Sigmoid colon (tissue), 6 donors: ENCODE measurements at regions not wholly inside any gene's neighbourhood (a gene's known extent, or its start where the extent isn't known, plus 50 kb on each side); places are given as distances from the start of the nearest gene placed in this dataset.

ENCODE experiments used
- DNase-seq: peaks from one replicate; pipeline ENCODE4 v3.0.0-alpha.2; 2019
- H3K27ac ChIP-seq, 4 donors: fragments of 200-600 bp; sonication (generic); one replicate each; pipeline ENCODE4 v1.5.1; 2016 to 2019; ENCODE audit warnings: mild to moderate bottlenecking in 1 of 4
- H3K27me3 ChIP-seq, 3 donors: fragments of 200-600 bp; sonication (generic); one replicate each; pipeline ENCODE4 v1.5.1; 2019; ENCODE audit warnings: mild to moderate bottlenecking in 1 of 3
- H3K36me3 ChIP-seq, 4 donors: fragments of 200-600 bp; sonication (generic); one replicate each; pipeline ENCODE4 v1.5.1; 2016 to 2019
- H3K4me1 ChIP-seq, 4 donors: fragments of 200-600 bp; sonication (generic); one replicate each; pipeline ENCODE4 v1.5.1; 2017 to 2019
- H3K4me3 ChIP-seq, 4 donors: fragments of 200-600 bp; sonication (generic); one replicate each; pipeline ENCODE4 v1.5.1; 2017 to 2019; ENCODE audit warnings: mild to moderate bottlenecking in 2 of 4, moderate library complexity in 1 of 4
- H3K9me3 ChIP-seq, 4 donors: fragments of 200-600 bp in 3 of 4; sonication (generic) in 3 of 4; one replicate each; pipeline versions ENCODE4 v1.5.1 to v1.6.1; 2013 to 2019
- CTCF ChIP-seq, 4 experiments: fragments of 450-650 bp in 3 of 4; fragments of 200-600 bp in 1 of 4; IDR thresholded peaks; one replicate each; pipeline ENCODE4 v1.5.1; 2016 to 2019; ENCODE audit warnings: antibody characterized with exemption in 4 of 4, mild to moderate bottlenecking in 3 of 4, moderate library complexity in 2 of 4
- EP300 ChIP-seq, 4 donors: sonication (generic); formaldehyde crosslinking; IDR thresholded peaks; one replicate each; pipeline ENCODE4 v1.6.1; 2017; ENCODE audit warnings: antibody characterized with exemption in 4 of 4
- POLR2A ChIP-seq, 2 donors: fragments of 450-650 bp; IDR thresholded peaks; one replicate each; pipeline ENCODE4 v1.6.1; 2016; ENCODE audit warnings: antibody characterized with exemption in 2 of 2, mild to moderate bottlenecking in 2 of 2, moderate library complexity in 2 of 2
- POLR2AphosphoS5 ChIP-seq, 4 donors: sonication (generic); formaldehyde crosslinking; IDR thresholded peaks; one replicate each; pipeline ENCODE4 v1.6.1; 2017; ENCODE audit warnings: antibody characterized with exemption in 4 of 4
- WGBS, 2 donors: extraction: QIAGEN DNeasy Blood & Tissue Kit; methylation state at CpG; one replicate each; pipeline ENCODE4 v1.1.7; 2013; 5-methylcytosine and 5-hydroxymethylcytosine counted together
- intact Hi-C: fragments of 100-400 bp; cut with DNase I; formaldehyde crosslinking; loops from one replicate; pipeline ENCODE4 v1.15.1; 2023
- donor health status: healthy with polysubstance abuse.
- donor health status: healthy.

GRCh38 chr1:38341694-38342093, 295.1 kb upstream of the POU3F1 start:
- Histone ChIP-seq H3K27ac (no peak overlapping the region), H3K36me3 (no peaks in the 10 kb centered on the region), H3K4me1 (no peaks in the 10 kb centered on the region), H3K27me3 (peaks cover 0 to 5% (median 0%) of the 10 kb centered on the region in 3 donors), H3K9me3 (peaks cover 0 to 6% (median 0%) of the 10 kb centered on the region in 4 donors), H3K4me3 (no peak overlapping the region)
- intact Hi-C loops, result no loop called here
- DNase-seq, result no peak
- WGBS, 2 donors, result 83 to 87% methylated on average over 4 of the region's 4 CpGs
- no peak for TF ChIP-seq EP300 (IDR thresholded peaks at IDR 0.05)
- TF ChIP-seq POLR2A (IDR thresholded peaks at IDR 0.05), result no peak
- TF ChIP-seq CTCF (IDR thresholded peaks at IDR 0.05), result no peak
- TF ChIP-seq POLR2AphosphoS5 (IDR thresholded peaks at IDR 0.05), result no peak

DNA sequence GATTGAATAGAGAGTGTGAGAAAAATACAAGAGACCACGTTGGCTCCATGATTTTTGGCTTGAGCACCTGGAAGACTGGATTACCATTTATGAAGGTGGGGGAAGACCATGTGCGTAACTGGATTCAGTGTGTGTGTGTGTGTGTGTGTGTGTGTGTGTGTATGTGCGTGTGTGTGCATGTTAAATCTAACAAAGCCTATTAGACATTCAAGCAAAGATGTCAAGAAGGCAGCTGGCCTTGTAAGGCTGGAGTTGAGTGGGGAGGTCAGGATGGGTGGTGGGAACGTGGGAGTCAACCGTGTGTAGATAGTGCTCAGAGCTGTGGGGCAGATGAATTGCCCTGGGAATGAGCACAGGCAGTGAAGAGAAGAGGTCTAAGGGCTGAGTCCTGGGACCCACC, 293.8 kb upstream of the POU3F1 start:
- Histone ChIP-seq H3K9me3 (peaks cover 0 to 4% (median 0%) of the 10 kb centered on the region in 4 donors), H3K4me3 (no peak overlapping the region), H3K27ac (no peak overlapping the region), H3K27me3 (peaks cover 0 to 18% (median 0%) of the 10 kb centered on the region in 3 donors), H3K4me1 (no peaks in the 10 kb centered on the region), H3K36me3 (no peaks in the 10 kb centered on the region)
- 73 to 87% methylated on average over 5 of the region's 5 CpGs for WGBS, 2 donors
- intact Hi-C loops, result no loop called here
- no peak for TF ChIP-seq POLR2A (IDR thresholded peaks at IDR 0.05)
- no peak for TF ChIP-seq POLR2AphosphoS5 (IDR thresholded peaks at IDR 0.05)
- no peak for TF ChIP-seq EP300 (IDR thresholded peaks at IDR 0.05)
- no peak for DNase-seq

- Histone ChIP-seq H3K9me3 (no peaks in the 10 kb centered on the region), H3K36me3 (no peaks in the 10 kb centered on the region), H3K27me3 (peaks cover 0 to 37% (median 0%) of the 10 kb centered on the region in 3 donors), H3K4me1 (no peaks in the 10 kb centered on the region), H3K27ac (no peak overlapping the region), H3K4me3 (no peak overlapping the region)
- TF ChIP-seq CTCF (IDR thresholded peaks at IDR 0.05) (no peak), EP300 (IDR thresholded peaks at IDR 0.05) (no peak), POLR2A (IDR thresholded peaks at IDR 0.05) (no peak), POLR2AphosphoS5 (IDR thresholded peaks at IDR 0.05) (no peak)
- no peak for DNase-seq
- intact Hi-C loops, result no loop called here
- WGBS, 2 donors, result 79 to 80% methylated on average over 5 of the region's 5 CpGs
Measured at GRCh38 chr1:38337711-38338110, 291.1 kb upstream of the POU3F1 start.

GRCh38 chr1:38336961-38337360, 290.4 kb upstream of the POU3F1 start:
- Histone ChIP-seq H3K4me1 (no peaks in the 10 kb centered on the region), H3K27ac (no peak overlapping the region), H3K9me3 (no peaks in the 10 kb centered on the region), H3K4me3 (no peak overlapping the region), H3K27me3 (peaks cover 0 to 37% (median 0%) of the 10 kb centered on the region in 3 donors), H3K36me3 (no peaks in the 10 kb centered on the region)
- 78 to 81% methylated on average over 6 of the region's 6 CpGs for WGBS, 2 donors
- no peak for DNase-seq
- no peak for TF ChIP-seq CTCF (IDR thresholded peaks at IDR 0.05)
- no peak for TF ChIP-seq POLR2A (IDR thresholded peaks at IDR 0.05)
- TF ChIP-seq POLR2AphosphoS5 (IDR thresholded peaks at IDR 0.05), result no peak
- no peak for TF ChIP-seq EP300 (IDR thresholded peaks at IDR 0.05)
- intact Hi-C loops, result no loop called here

DNA sequence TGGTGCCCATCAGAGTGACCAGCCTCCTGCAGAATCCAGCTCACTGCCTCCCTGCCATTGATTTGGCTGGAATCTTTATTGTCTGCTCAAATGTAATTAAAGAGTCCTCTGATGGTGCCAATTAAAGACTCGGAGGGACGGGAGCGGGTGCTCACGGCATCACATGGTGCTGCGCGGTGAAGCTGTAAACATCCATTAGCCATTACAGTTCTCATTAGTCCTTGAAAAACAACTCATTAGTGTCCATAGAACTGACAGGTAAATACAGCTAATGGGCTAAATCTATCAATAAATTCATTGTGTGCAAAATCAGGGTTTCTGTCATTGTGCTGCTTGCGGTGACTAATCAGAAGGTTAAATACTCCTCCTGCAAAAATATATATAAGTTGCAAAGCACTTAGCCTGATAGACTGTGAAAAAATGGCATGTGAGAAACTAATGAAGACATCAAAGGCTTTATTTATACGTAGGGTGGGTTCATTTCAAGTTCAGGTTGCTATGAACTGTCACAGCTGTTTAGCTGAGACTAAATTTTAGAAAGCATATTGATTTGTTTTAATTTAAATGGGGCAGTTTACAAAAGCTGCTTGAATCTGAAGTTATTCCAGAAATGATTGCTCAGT, 289.8 kb upstream of the POU3F1 start:
- no peak for TF ChIP-seq POLR2A (IDR thresholded peaks at IDR 0.05)
- Histone ChIP-seq H3K27ac (no peak overlapping the region), H3K9me3 (no peaks in the 10 kb centered on the region), H3K4me1 (no peaks in the 10 kb centered on the region), H3K27me3 (peaks cover 0 to 37% (median 0%) of the 10 kb centered on the region in 3 donors), H3K4me3 (no peak overlapping the region), H3K36me3 (no peaks in the 10 kb centered on the region)
- intact Hi-C loops, result no loop called here
- 47 to 61% methylated on average over 8 of the region's 8 CpGs for WGBS, 2 donors
- DNase-seq, result no peak
